H1 (cell line): ENCODE measurements at regions not wholly inside any gene's neighbourhood (a gene's known extent, or its start where the extent isn't known, plus 50 kb on each side); places are given as distances from the start of the nearest gene placed in this dataset.

Experiments used
- CTCF ChIA-PET: fragments of 300-600 bp; sonication (Branson Sonifier 250); formaldehyde crosslinking; loops from one replicate; lab custom pipeline; 2021; ENCODE audit not compliant: partially characterized antibody; lab: Charles Lee
- POLR2A ChIA-PET: fragments of 300-600 bp; sonication (Branson Sonifier 250); formaldehyde crosslinking; loops from one replicate; lab custom pipeline; 2021; ENCODE audit warnings: inconsistent platforms; ENCODE audit not compliant: partially characterized antibody; lab: Charles Lee
- DNase-seq, 2 experiments: peaks; one replicate each; pipeline versions ENCODE4 v3.0.0 to v3.0.0-alpha.2; 2010 to 2022; ENCODE audit warnings: low spot score in 2 of 2, low read depth in 1 of 2, mixed read lengths in 1 of 2
- FAIRE-seq: peaks from 2 replicates; lab custom pipeline; 2011; peaks lifted over from hg19 to GRCh38; lab: Jason Lieb, UNC
- H2AFZ ChIP-seq: 2 replicates; pipeline ENCODE4 v1.8.1; 2012; ENCODE audit warnings: low read length, inconsistent platforms
- H2AK5ac ChIP-seq: 2 replicates; pipeline ENCODE4 v1.6.1; 2013; ENCODE audit warnings: low read depth, low read length
- H2BK120ac ChIP-seq: replicated peaks from 2 replicates; pipeline ENCODE3; 2013; ENCODE audit warnings: low read depth, low read length, inconsistent platforms
- H2BK12ac ChIP-seq: 2 replicates; pipeline ENCODE4 v1.6.1; 2013; ENCODE audit warnings: low read depth, low read length
- H2BK15ac ChIP-seq: 2 replicates; pipeline ENCODE4 v1.6.1; 2013; ENCODE audit warnings: low read length
- H2BK20ac ChIP-seq: 2 replicates; pipeline ENCODE4 v1.6.1; 2013; ENCODE audit warnings: low read length
- H2BK5ac ChIP-seq: 2 replicates; pipeline ENCODE4 v1.6.1; 2013; ENCODE audit warnings: low read depth, low read length
- H3K14ac ChIP-seq: 2 replicates; pipeline ENCODE4 v1.6.1; 2013; ENCODE audit warnings: inconsistent platforms; ENCODE audit not compliant: insufficient read length
- H3K18ac ChIP-seq: 2 replicates; pipeline ENCODE4 v1.6.1; 2013; ENCODE audit warnings: low read length; ENCODE audit errors: extremely low read depth
- H3K23ac ChIP-seq: 2 replicates; pipeline ENCODE4 v1.6.1; 2013; ENCODE audit warnings: inconsistent platforms; ENCODE audit not compliant: insufficient read length
- H3K23me2 ChIP-seq: 2 replicates; pipeline ENCODE4 v1.6.1; 2013; ENCODE audit warnings: low read depth, low read length
- H3K27ac ChIP-seq: 2 replicates; pipeline ENCODE4 v1.6.1; 2011; ENCODE audit warnings: low read depth, low read length, inconsistent platforms
- H3K27me3 ChIP-seq, 4 experiments: replicated peaks in 1 of 4; 1 replicate in 1 of 4; 2 replicates in 3 of 4; pipeline versions ENCODE4 v1.6.1 to v1.8.1; 2011 to 2013; ENCODE audit warnings: low read length in 3 of 4, mild to moderate bottlenecking in 3 of 4, inconsistent platforms in 2 of 4, mixed read lengths in 2 of 4, moderate library complexity in 1 of 4; ENCODE audit not compliant: control insufficient read depth in 3 of 4, insufficient read depth in 3 of 4; ENCODE audit errors: extremely low read depth in 1 of 4
- H3K36me3 ChIP-seq, 4 experiments: 2 replicates each; pipeline versions ENCODE4 v1.6.1 to v1.8.1; 2011 to 2013; ENCODE audit warnings: mild to moderate bottlenecking in 4 of 4, low read length in 3 of 4, moderate library complexity in 2 of 4, control low read depth in 1 of 4, inconsistent platforms in 1 of 4; ENCODE audit not compliant: insufficient read depth in 4 of 4, control insufficient read depth in 2 of 4
- H3K4ac ChIP-seq: replicated peaks from 2 replicates; pipeline ENCODE3; 2013; ENCODE audit warnings: low read length, low read depth, mixed read lengths, inconsistent platforms; ENCODE audit not compliant: insufficient read length
- H3K4me1 ChIP-seq, 4 experiments: replicated peaks in 1 of 4; 1 replicate in 1 of 4; 2 replicates in 3 of 4; pipeline versions ENCODE4 v1.6.1 to v1.8.1; 2011 to 2013; ENCODE audit warnings: low read length in 3 of 4, inconsistent platforms in 2 of 4, mixed read lengths in 1 of 4; ENCODE audit not compliant: insufficient read depth in 4 of 4, control insufficient read depth in 3 of 4
- H3K4me2 ChIP-seq, 2 experiments: 2 replicates each; pipeline versions ENCODE4 v1.6.1 to v1.8.1; 2011 to 2013; ENCODE audit warnings: low read depth in 2 of 2, low read length in 2 of 2, control low read depth in 1 of 2, inconsistent platforms in 1 of 2, mild to moderate bottlenecking in 1 of 2; ENCODE audit not compliant: insufficient read depth in 1 of 2
- H3K4me3 ChIP-seq, 4 experiments: fragments of 200-600, 300-600 bp in 1 of 4; sonication (generic), shearing (Covaris generic), sonication (Bioruptor Twin) in 1 of 4; 2 replicates each; pipeline versions ENCODE4 v1.5.1 to v1.8.1; 2011 to 2016; ENCODE audit warnings: low read length in 4 of 4, low read depth in 3 of 4, control low read depth in 2 of 4, inconsistent platforms in 2 of 4, mild to moderate bottlenecking in 2 of 4, mixed read lengths in 1 of 4, moderate library complexity in 1 of 4; ENCODE audit not compliant: insufficient read depth in 2 of 4; ENCODE audit errors: extremely low read depth in 1 of 4
- H3K56ac ChIP-seq: replicated peaks from 2 replicates; pipeline ENCODE3; 2013; ENCODE audit warnings: low read depth, mild to moderate bottlenecking, mixed read lengths, low read length, inconsistent platforms; ENCODE audit not compliant: insufficient read length
- H3K79me1 ChIP-seq: 2 replicates; pipeline ENCODE4 v1.6.1; 2013; ENCODE audit warnings: low read depth, low read length, control low read depth
- H3K79me2 ChIP-seq, 2 experiments: 2 replicates each; pipeline versions ENCODE4 v1.6.1 to v1.8.1; 2012 to 2013; ENCODE audit warnings: low read length in 2 of 2, mild to moderate bottlenecking in 2 of 2, inconsistent platforms in 1 of 2; ENCODE audit not compliant: insufficient read depth in 2 of 2, control insufficient read depth in 1 of 2
- H3K9ac ChIP-seq, 4 experiments: replicated peaks in 1 of 4; 1 replicate in 1 of 4; 2 replicates in 3 of 4; pipeline versions ENCODE4 v1.6.1 to v1.8.1; 2011 to 2013; ENCODE audit warnings: low read depth in 3 of 4, low read length in 3 of 4, control low read depth in 2 of 4, mild to moderate bottlenecking in 2 of 4, moderate library complexity in 2 of 4, inconsistent platforms in 1 of 4; ENCODE audit errors: extremely low read depth in 1 of 4
- H3K9me3 ChIP-seq, 2 experiments: 2 replicates each; pipeline versions ENCODE4 v1.6.1 to v1.8.1; 2012 to 2013; ENCODE audit warnings: mild to moderate bottlenecking in 2 of 2, moderate library complexity in 2 of 2, control low read depth in 1 of 2, inconsistent platforms in 1 of 2, low read depth in 1 of 2, low read length in 1 of 2, mixed read lengths in 1 of 2; ENCODE audit not compliant: insufficient read depth in 2 of 2
- H4K20me1 ChIP-seq, 2 experiments: replicated peaks in 1 of 2; 2 replicates each; pipeline versions ENCODE3 to v1.8.1; 2011 to 2013; ENCODE audit warnings: inconsistent platforms in 2 of 2, low read length in 2 of 2, mild to moderate bottlenecking in 1 of 2; ENCODE audit not compliant: insufficient read depth in 2 of 2, control insufficient read depth in 1 of 2
- H4K5ac ChIP-seq: 2 replicates; pipeline ENCODE4 v1.6.1; 2013; ENCODE audit warnings: low read length, low read depth, mixed read lengths, inconsistent platforms; ENCODE audit not compliant: insufficient read length
- H4K8ac ChIP-seq: 2 replicates; pipeline ENCODE4 v1.8.0; 2013; ENCODE audit warnings: mild to moderate bottlenecking, moderate library complexity, low read length, inconsistent platforms; ENCODE audit not compliant: insufficient read depth; ENCODE audit errors: extremely low read depth
- H4K91ac ChIP-seq: replicated peaks from 2 replicates; pipeline ENCODE3; 2013; ENCODE audit warnings: low read length, mixed read lengths, inconsistent platforms; ENCODE audit not compliant: insufficient read length
- BACH1 ChIP-seq: IDR thresholded peaks from 2 replicates; pipeline ENCODE4 v1.6.1; 2012; ENCODE audit warnings: low read length, improper control_type of control experiment
- EP300 ChIP-seq, 2 experiments: IDR thresholded peaks; 1 replicate in 1 of 2; 2 replicates in 1 of 2; pipeline ENCODE4 v1.6.1; 2011 to 2012; ENCODE audit warnings: low read depth in 2 of 2, low read length in 2 of 2, mild to moderate bottlenecking in 2 of 2, borderline replicate concordance in 1 of 2, inconsistent platforms in 1 of 2, moderate library complexity in 1 of 2
- RBBP5 ChIP-seq: IDR thresholded peaks from 2 replicates; pipeline ENCODE4 v1.7.1; 2012; ENCODE audit warnings: low read depth, mild to moderate bottlenecking, inconsistent platforms, low read length, moderate library complexity, borderline replicate concordance
- TAF7 ChIP-seq: optimal IDR thresholded peaks from 2 replicates; pipeline ENCODE3; 2011; ENCODE audit warnings: low read depth, mild to moderate bottlenecking, inconsistent platforms, low read length, moderate library complexity, borderline replicate concordance
- WGBS, 2 experiments: shearing (Covaris generic) in 1 of 2; methylation state at CpG; one replicate each; pipeline versions ENCODE4 v1.1.6 to v1.1.7; 2013 to 2015; ENCODE audit warnings: low lambda C conversion rate in 2 of 2, mixed read lengths in 2 of 2, inconsistent platforms in 1 of 2, low coverage in 1 of 2, missing lambda C conversion rate in 1 of 2; ENCODE audit not compliant: insufficient replicate concordance in 2 of 2, insufficient coverage in 1 of 2, insufficient read length in 1 of 2; ENCODE audit errors: extremely low coverage in 1 of 2, missing lambda C conversion rate in 1 of 2; 5-methylcytosine and 5-hydroxymethylcytosine counted together

DNA sequence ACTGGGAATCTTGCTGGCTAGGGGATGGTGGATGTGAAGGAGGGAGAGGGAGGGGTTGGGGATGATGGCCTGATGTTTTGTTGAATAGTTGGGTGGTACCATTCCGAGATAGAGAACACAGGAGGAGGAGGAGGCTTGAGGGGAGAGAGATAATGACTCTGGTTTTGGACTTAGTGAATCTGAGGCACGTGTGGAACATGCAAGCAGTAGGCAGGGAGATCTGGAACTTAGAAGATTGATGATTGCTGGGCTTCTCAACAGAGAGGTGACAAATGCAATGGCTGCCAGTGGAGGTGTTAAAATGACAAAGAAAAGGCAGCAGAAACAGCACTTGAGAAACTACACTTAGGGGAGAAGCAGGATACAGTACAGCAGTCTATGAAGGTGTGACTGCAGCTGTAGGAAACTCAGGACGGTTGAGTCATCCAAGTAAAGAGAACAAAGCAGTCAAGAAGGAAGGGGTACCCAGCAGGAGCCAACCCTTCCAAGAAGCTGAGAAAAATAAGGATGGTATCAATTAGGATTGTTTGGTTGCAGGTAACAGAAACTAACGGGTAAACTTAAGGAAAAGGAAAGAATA is 186.8 kb upstream of the FOXN2 start:
- Histone ChIP-seq H3K9me3 (no peaks in the 10 kb centered on the region), H3K56ac (no peak overlapping the region), H4K8ac (no peak overlapping the region), H3K27ac (no peak overlapping the region), H4K91ac (no peak overlapping the region), H2BK15ac (no peak overlapping the region), H3K4me1 (no peaks in the 10 kb centered on the region), H2BK20ac (no peak overlapping the region), H2AK5ac (no peak overlapping the region), H3K23me2 (no peaks in the 10 kb centered on the region; the same call in 1 of the 2 replicates), H2BK12ac (no peak overlapping the region), H3K9ac (no peak overlapping the region), H3K79me1 (no peaks in the 10 kb centered on the region), H3K4ac (no peak overlapping the region), H4K5ac (no peak overlapping the region), H3K18ac (no peak overlapping the region), H2AFZ (peak overlapping the region; percentile 64; the same call in 1 of the 2 replicates), H3K23ac (no peak overlapping the region), H4K20me1 (no peaks in the 10 kb centered on the region), H2BK120ac (no peak overlapping the region), H2BK5ac (no peak overlapping the region), H3K4me3 (no peak overlapping the region), H3K4me2 (no peak overlapping the region), H3K36me3 (no peaks in the 10 kb centered on the region), H3K14ac (no peak overlapping the region), H3K27me3 (no peaks in the 10 kb centered on the region), H3K79me2 (no peaks in the 10 kb centered on the region)
- POLR2A ChIA-PET, result no interaction called here
- TF ChIP-seq TAF7 (no peak), EP300 (IDR thresholded peaks at IDR 0.05; ENCODE audit: borderline replicate concordance in 1 of 2, low read depth in 2 of 2, low read length in 2 of 2) (no peak), BACH1 (no peak), RBBP5 (no peak)
- FAIRE-seq (no peak), DNase-seq (no peak)
- CTCF ChIA-PET, result no interaction called here
- 89% methylated on average over 4 of the region's 4 CpGs; no CpG with 5 or more reads in 1 of the 2 experiments for WGBS, 2 experiments
